OCI-LY7 (cell line): ENCODE measurements at regions not wholly inside any gene's neighbourhood (a gene's known extent, or its start where the extent isn't known, plus 50 kb on each side); places are given as distances from the start of the nearest gene placed in this dataset.

Experiments
- BruUV-seq: library from RNA; stranded (reverse); fragments of 400-500 nt; replicated peaks from 2 replicates; lab custom pipeline; 2021; lab: Mats Ljungman, UMichigan
- CTCF ChIA-PET: fragments of 300-600 bp; sonication (Branson Sonifier 250); formaldehyde crosslinking; loops from one replicate; lab custom pipeline; 2022; ENCODE audit warnings: antibody characterized with exemption; ENCODE audit not compliant: unreplicated experiment; lab: Charles Lee
- POLR2A ChIA-PET: fragments of 300-600 bp; sonication (Branson Sonifier 250); formaldehyde crosslinking; loops from one replicate; lab custom pipeline; 2022; ENCODE audit warnings: antibody characterized with exemption; lab: Charles Lee
- DNase-seq: peaks from one replicate; pipeline ENCODE4 v3.0.0-alpha.2; 2015; ENCODE audit warnings: low spot score
- H2AFZ ChIP-seq: fragments of 200-600 bp; sonication (generic), shearing (Covaris generic); 2 replicates; pipeline ENCODE4 v1.6.1; 2014; ENCODE audit warnings: mild to moderate bottlenecking, antibody characterized with exemption, low read length, moderate library complexity
- H3K27ac ChIP-seq: fragments of 200-600 bp; sonication (generic); 2 replicates; pipeline ENCODE4 v1.5.1; 2014; ENCODE audit warnings: mixed run types, low read depth, mild to moderate bottlenecking, moderate library complexity, low read length, inconsistent platforms; ENCODE audit not compliant: poor library complexity, severe bottlenecking
- H3K36me3 ChIP-seq: fragments of 200-600 bp; sonication (generic); 2 replicates; pipeline ENCODE4 v1.6.1; 2014; ENCODE audit warnings: mild to moderate bottlenecking, antibody characterized with exemption, low read length, moderate library complexity, mixed read lengths; ENCODE audit not compliant: insufficient read depth
- H3K4me1 ChIP-seq: fragments of 200-600 bp; sonication (generic); 2 replicates; pipeline ENCODE4 v1.5.1; 2014; ENCODE audit warnings: mild to moderate bottlenecking, low read length; ENCODE audit not compliant: insufficient read depth, poor library complexity, severe bottlenecking
- H3K4me2 ChIP-seq: fragments of 200-600 bp; sonication (generic); 2 replicates; pipeline ENCODE4 v1.6.1; 2014; ENCODE audit warnings: mild to moderate bottlenecking, low read length
- H3K4me3 ChIP-seq: fragments of 200-600 bp; sonication (generic); 2 replicates; pipeline ENCODE4 v1.5.1; 2014; ENCODE audit warnings: mild to moderate bottlenecking, low read depth, low read length; ENCODE audit not compliant: poor library complexity, severe bottlenecking
- H3K79me2 ChIP-seq: fragments of 200-600 bp; sonication (generic); 2 replicates; pipeline ENCODE4 v1.6.1; 2016; ENCODE audit warnings: low read depth, mild to moderate bottlenecking, low read length, moderate library complexity, mixed read lengths; ENCODE audit not compliant: insufficient read depth
- H3K9me2 ChIP-seq: fragments of 200-600 bp; sonication (generic); 2 replicates; pipeline ENCODE4 v1.6.1; 2016; ENCODE audit warnings: mild to moderate bottlenecking, low read length, mixed read lengths; ENCODE audit not compliant: insufficient read depth
- H3K9me3 ChIP-seq: fragments of 200-600 bp; sonication (generic); 2 replicates; pipeline ENCODE4 v1.6.1; 2014; ENCODE audit warnings: mild to moderate bottlenecking, mixed run types, low read length, mixed read lengths
- H4K20me1 ChIP-seq: fragments of 200-600 bp; sonication (generic); 2 replicates; pipeline ENCODE4 v1.6.1; 2014; ENCODE audit warnings: mild to moderate bottlenecking, antibody characterized with exemption, low read length, moderate library complexity, mixed read lengths; ENCODE audit not compliant: insufficient read depth
- EZH2phosphoT487 ChIP-seq: fragments of 200-600 bp; sonication (generic); IDR thresholded peaks from 2 replicates; pipeline ENCODE4 v1.6.1; 2018; ENCODE audit warnings: low read depth, borderline replicate concordance, mild to moderate bottlenecking, mixed run types, antibody characterized with exemption, low read length, moderate library complexity, mixed read lengths
- intact Hi-C: fragments of 100-400 bp; cut with micrococcal nuclease; formaldehyde crosslinking; loops from one replicate; pipeline ENCODE4 v1.10.0; 2022; ENCODE audit not compliant: unreplicated experiment
- TF ChIP-seq, protein P1 (sequence below): fragments of 200-600 bp; sonication (generic); conservative IDR thresholded peaks from 2 replicates; pipeline ENCODE4 v1.5.1; 2014; ENCODE audit warnings: mild to moderate bottlenecking, antibody characterized with exemption, low read length, moderate library complexity, mixed read lengths

DNA sequence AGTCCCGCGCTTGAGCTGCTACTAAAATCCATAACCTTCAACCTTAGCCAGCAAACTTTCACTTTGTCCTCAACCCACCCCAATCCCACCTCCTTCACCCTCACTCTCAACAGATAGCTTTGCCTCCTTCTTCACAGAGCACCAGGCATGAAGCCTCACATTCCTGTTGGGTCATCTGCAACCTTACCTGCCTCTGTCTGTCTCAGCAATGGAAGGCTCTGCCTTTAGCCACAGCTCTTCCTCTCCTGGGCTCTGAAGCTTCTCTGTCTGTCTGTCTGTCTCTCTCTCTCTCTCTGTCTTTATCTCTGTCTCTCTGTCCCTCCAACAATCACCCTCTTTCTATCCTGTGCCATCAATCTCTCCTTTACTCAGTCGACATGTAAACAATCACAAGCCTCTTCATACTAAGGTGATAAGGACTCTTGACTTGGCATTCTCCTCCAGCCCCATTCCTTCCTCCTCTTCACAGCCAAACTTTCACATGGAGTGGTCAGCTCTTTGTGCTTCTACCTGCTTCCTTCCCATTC is 220.8 kb downstream of the SPTSSA start:
- H4K20me1 ChIP-seq = no peaks in the 10 kb centered on the region
- CTCF ChIA-PET = interaction anchor here (0.6 kb wide), 1 partner anchor 32 kb away, joined by 3 read pairs; no protein-coding TSS in a partner anchor
- H3K4me2 ChIP-seq = no peak overlapping the region
- H2AFZ ChIP-seq = no peak overlapping the region
- POLR2A ChIA-PET = interaction anchor here (1.4 kb wide), 1 partner anchor 13 kb away, joined by 4 read pairs; no protein-coding TSS in a partner anchor
- H3K36me3 ChIP-seq = no peaks in the 10 kb centered on the region
- intact Hi-C loops = no loop called here
- no TSS peak for BruUV-seq
- no peak for TF ChIP-seq EZH2phosphoT487
- TF ChIP-seq, protein P1, sequence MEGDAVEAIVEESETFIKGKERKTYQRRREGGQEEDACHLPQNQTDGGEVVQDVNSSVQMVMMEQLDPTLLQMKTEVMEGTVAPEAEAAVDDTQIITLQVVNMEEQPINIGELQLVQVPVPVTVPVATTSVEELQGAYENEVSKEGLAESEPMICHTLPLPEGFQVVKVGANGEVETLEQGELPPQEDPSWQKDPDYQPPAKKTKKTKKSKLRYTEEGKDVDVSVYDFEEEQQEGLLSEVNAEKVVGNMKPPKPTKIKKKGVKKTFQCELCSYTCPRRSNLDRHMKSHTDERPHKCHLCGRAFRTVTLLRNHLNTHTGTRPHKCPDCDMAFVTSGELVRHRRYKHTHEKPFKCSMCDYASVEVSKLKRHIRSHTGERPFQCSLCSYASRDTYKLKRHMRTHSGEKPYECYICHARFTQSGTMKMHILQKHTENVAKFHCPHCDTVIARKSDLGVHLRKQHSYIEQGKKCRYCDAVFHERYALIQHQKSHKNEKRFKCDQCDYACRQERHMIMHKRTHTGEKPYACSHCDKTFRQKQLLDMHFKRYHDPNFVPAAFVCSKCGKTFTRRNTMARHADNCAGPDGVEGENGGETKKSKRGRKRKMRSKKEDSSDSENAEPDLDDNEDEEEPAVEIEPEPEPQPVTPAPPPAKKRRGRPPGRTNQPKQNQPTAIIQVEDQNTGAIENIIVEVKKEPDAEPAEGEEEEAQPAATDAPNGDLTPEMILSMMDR = no peak
- H3K27ac ChIP-seq = no peak overlapping the region
- no peaks in the 10 kb centered on the region for H3K9me2 ChIP-seq
- H3K9me3 ChIP-seq = no peaks in the 10 kb centered on the region
- no peak for DNase-seq
- no peaks in the 10 kb centered on the region for H3K4me1 ChIP-seq
- no peaks in the 10 kb centered on the region for H3K79me2 ChIP-seq
- H3K4me3 ChIP-seq = no peak overlapping the region

DNA sequence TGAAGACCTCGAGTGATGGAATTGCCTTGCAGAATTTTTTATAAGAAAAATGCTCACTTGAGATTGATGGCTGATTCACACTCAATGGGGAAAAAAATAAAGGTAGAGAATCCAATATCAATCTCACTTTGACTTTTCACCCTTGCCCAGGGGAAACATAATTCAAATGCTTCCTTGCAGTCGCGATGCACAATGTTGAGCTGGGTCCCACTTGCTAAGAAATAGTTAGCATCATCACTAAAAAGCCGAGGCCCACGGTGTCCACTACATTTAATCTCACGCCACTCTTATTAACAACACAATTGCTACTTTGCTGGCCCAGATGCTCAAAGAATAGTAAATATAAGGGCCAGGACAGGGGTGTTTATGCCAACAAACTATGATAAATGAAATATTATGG is 223.4 kb downstream of the SPTSSA start:
- Histone ChIP-seq H2AFZ (no peak overlapping the region), H3K9me2 (no peaks in the 10 kb centered on the region), H3K27ac (no peak overlapping the region), H3K4me3 (no peak overlapping the region), H3K4me1 (no peaks in the 10 kb centered on the region), H3K36me3 (no peaks in the 10 kb centered on the region), H4K20me1 (no peaks in the 10 kb centered on the region), H3K4me2 (no peak overlapping the region), H3K9me3 (no peaks in the 10 kb centered on the region), H3K79me2 (no peaks in the 10 kb centered on the region)
- TF ChIP-seq EZH2phosphoT487 = no peak
- TF ChIP-seq, protein P1 = no peak
- POLR2A ChIA-PET = no interaction called here
- intact Hi-C loops = no loop called here
- DNase-seq = no peak
- BruUV-seq = no TSS peak
- CTCF ChIA-PET = no interaction called here

GRCh38 chr14:34237677-34238076 is 224.4 kb downstream of the SPTSSA start:
- BruUV-seq = no TSS peak
- TF ChIP-seq EZH2phosphoT487 = no peak
- TF ChIP-seq, protein P1 = no peak

More at GRCh38 chr14:34237677-34238076, 224.4 kb downstream of the SPTSSA start:
- Histone ChIP-seq H3K4me3 (no peak overlapping the region), H3K9me2 (no peaks in the 10 kb centered on the region), H3K9me3 (no peaks in the 10 kb centered on the region), H3K4me2 (no peak overlapping the region), H4K20me1 (no peaks in the 10 kb centered on the region), H3K4me1 (no peaks in the 10 kb centered on the region), H3K27ac (no peak overlapping the region), H2AFZ (no peak overlapping the region), H3K36me3 (no peaks in the 10 kb centered on the region), H3K79me2 (no peaks in the 10 kb centered on the region)
- no peak for DNase-seq
- ChIA-PET CTCF (no interaction called here), POLR2A (no interaction called here)
- intact Hi-C loops = no loop called here
